ENCODE measurements at regions not wholly inside any gene's neighbourhood (a gene's known extent, or its start where the extent isn't known, plus 50 kb on each side); places are given as distances from the start of the nearest gene placed in this dataset.

- DNase-seq (ENCODE audit: low read depth) = no peak
These were observed 305.9 kb upstream of the ARGLU1 start for GRCh38 chr13:106873810-106874209.

- DNase-seq (ENCODE audit: low read depth) = no peak
These were observed 299.3 kb upstream of the ARGLU1 start for GRCh38 chr13:106867249-106867648.

DNA sequence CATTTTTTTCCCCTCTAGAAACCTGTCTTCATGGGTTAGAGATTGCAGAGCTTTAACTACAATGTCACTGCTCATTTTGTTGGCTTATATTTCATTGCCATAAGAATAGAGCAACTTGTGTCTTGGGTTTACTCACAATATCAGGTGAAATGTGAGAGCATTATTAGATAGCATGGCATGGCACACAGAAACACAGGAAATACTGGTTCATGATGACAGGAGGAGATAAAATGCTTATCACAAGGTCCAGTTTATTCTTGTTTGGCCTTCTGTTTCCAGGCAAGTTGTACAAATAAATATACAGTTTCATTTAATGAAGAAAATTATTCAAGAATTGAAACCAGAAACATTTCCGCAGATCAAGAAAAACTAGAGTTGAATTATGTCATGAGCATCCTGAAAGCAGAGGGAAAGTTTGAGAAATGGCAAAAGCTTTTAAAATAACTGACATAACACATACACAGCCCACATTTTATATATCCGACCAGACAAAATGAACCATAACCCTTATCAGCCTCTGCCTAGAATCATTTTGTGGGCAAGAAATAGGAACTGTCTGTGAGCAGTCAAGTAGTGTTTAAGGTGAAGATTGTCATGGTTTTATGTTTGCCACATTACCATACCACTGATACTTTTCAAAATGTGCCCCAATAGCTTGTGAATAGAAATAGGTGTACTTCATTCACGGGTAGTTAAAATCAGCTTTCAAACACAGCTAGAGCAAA is 297.9 kb upstream of the ARGLU1 start:
- no peak for DNase-seq (ENCODE audit: low read depth)

DNA sequence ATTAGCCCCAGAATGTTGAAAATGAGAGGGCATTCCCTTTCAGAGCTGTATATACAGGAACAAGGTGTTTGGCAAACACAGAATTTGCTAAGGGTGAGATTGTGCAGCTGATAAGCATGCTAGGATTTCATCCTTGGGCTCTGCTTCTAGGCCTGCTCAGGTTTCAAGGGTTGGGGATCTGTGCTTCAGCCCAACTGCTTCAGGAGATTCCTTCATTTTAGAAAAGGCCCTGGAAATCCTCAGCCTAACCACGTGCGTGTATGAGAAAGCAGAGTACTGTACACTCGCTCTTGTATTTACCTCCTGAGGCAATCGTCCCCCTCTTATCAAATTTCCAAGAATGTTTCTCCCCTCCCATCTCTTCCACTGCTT is 291.6 kb upstream of the ARGLU1 start:
- no peak for DNase-seq (ENCODE audit: low read depth)

GRCh38 chr13:106858903-106859532 is 291.1 kb upstream of the ARGLU1 start:
- no peak for DNase-seq (ENCODE audit: low read depth)

DNA sequence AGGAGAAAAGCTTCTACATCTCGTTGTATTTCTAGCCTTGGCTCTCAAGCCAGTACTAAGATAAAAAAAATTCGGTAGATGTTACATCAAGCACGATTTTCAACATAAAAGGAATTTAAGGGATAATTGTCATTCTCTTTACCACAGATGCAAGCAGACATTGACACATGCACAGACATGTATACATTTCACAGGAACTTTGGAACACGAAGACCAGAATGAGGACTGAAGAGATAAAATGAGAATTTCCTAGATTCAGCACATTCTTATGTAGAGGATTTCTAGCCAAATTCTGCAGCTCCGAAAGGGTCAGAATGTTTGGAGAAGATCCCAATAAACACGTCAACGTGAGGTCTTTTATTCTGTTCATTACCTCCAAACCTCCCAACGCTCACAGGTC is 284.5 kb upstream of the ARGLU1 start:
- DNase-seq (ENCODE audit: low read depth) = no peak

GRCh38 chr13:106850973-106851650 is 283.2 kb upstream of the ARGLU1 start:
- DNase-seq (ENCODE audit: low read depth) = no peak

- DNase-seq (ENCODE audit: low read depth) = no peak
These were observed 278.9 kb upstream of the ARGLU1 start for GRCh38 chr13:106846571-106847448.

DNA sequence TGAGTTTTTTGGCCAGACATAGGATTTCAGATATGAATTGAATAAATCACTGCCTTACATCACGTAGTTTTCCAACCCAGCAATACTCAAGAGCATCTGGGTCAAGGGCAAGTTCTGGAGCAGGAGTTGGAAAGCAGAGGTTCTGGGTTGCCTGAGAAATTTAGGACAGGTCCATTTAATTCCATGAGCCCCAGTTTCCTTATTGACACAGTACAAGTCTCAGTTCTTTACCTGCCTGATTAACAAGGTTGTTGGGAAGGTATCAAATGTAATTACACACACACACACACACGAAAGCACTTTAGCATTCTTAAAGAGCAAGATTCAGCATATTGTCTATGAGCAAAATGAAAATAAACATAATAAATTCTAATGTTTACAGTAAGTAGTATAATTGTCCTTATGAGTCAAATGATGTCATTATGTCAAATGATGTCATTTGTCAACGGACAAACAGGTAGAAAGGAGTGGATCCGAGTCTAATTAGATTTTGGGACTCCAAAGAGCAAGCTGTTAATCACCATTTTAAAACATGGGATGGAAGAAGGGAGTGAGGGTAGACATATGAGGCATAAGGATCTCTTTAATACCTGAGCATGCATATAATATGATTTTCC is 268.4 kb upstream of the ARGLU1 start:
- DNase-seq (ENCODE audit: low read depth) = no peak

- no peak for DNase-seq (ENCODE audit: low read depth)
These were observed 267.5 kb upstream of the ARGLU1 start for GRCh38 chr13:106835477-106835876.

DNA sequence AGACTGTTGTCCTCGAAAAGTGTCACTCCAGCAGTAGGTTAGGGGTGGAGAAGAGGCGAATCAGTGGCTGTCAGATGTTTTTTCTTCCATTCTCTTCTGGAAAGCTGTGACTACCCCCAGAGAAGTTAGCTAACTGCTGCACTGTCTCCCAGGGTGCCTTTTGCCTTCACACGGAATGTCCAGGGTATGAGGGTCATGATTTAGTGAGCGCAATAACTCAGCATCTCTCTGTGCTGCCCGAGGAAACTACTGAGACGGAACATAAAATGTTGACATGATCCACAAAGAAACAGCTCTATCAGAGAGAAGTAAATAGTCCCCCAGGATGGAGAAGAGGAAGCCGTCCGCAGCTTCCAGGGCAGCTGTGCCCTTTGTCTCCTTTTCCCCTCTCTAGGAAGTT is 254.0 kb upstream of the ARGLU1 start:
- no peak for DNase-seq (ENCODE audit: low read depth)

- DNase-seq (ENCODE audit: low read depth) = no peak
These were observed 251.7 kb upstream of the ARGLU1 start for GRCh38 chr13:106819413-106820180.

DNA sequence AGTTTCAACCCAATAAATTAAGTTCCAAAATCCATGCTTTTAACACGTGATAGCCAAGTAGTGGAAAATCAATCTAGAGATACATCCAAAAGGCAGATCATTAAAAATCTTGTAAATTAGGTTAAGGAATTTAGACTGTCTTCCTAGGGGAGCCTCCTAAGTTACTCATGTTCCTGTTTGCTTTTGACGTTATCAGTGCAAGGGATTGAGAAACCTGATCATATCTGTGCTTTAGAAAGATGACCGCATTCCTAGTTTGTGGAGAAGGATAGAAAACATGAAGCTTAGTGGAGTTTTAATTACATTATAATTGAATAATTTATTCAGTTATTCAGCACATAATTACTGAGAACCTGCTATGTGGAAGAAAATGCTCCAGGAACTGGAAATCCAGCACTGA is 251.0 kb upstream of the ARGLU1 start:
- no peak for DNase-seq (ENCODE audit: low read depth)

GRCh38 chr13:106815545-106815944 is 247.6 kb upstream of the ARGLU1 start:
- DNase-seq (ENCODE audit: low read depth) = no peak

DNA sequence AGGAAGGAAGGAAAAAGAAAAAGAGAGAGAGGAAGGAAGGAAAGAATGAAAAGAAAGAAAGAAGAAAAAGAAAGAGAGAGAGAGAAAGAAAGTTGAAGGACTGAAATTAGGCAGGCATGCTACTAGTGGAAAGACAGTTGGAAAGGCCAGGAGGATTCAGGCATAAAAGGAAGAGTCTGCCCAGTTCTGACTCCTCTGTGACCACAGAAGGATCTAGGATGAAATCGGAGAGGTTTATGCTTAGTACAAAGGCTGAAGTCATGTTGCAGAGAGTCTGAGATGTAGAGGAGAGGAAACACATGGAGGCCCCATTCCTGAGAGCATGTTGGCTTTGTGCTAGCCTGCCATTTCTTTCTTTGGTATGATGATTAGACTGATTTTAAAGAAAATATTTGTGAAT is 246.5 kb upstream of the ARGLU1 start:
- DNase-seq (ENCODE audit: low read depth) = no peak

DNA sequence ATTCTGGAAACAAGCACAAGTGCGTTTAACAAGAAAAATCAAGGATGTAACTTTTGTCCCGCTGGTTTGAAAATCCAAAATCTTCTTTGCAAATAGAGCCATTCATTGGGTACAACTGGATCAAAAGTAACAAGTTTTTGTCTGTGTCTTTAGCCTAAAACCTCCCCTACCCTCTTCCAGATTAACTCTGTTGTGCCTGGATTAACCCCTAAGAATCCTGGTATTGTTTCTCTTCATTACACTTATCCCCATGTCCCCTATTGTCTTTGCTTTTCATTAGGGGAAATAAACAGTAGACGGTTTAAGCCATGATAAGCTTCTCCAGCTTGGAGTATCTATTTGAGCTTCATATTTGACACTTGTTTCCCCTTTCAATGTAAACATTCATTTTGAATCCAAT is 242.1 kb upstream of the ARGLU1 start:
- no peak for DNase-seq (ENCODE audit: low read depth)

GRCh38 chr13:106804991-106805390 is 237.1 kb upstream of the ARGLU1 start:
- no peak for DNase-seq (ENCODE audit: low read depth)

DNA sequence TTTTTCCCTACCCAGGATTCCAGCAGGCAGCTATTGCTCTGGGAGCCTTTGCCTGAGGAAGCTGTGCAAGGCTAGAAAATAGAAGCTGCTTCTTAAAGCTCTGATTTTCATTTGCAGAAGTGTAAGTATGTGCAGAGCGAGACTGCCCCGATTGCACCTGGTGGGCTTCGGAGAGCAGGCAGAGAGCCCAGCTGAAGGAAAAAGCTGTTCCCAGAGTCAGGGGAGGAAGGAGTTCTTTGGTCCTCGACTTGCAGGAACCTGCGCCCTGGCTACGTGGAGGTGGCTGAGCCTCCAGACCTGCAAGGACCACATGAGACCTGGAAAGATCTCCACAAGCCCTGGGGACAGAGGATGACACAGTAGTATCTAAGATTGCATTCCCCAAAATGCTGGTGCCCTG is 235.0 kb upstream of the ARGLU1 start:
- DNase-seq (ENCODE audit: low read depth) = no peak

GRCh38 chr13:106799781-106800335 is 231.9 kb upstream of the ARGLU1 start:
- no peak for DNase-seq (ENCODE audit: low read depth)

DNA sequence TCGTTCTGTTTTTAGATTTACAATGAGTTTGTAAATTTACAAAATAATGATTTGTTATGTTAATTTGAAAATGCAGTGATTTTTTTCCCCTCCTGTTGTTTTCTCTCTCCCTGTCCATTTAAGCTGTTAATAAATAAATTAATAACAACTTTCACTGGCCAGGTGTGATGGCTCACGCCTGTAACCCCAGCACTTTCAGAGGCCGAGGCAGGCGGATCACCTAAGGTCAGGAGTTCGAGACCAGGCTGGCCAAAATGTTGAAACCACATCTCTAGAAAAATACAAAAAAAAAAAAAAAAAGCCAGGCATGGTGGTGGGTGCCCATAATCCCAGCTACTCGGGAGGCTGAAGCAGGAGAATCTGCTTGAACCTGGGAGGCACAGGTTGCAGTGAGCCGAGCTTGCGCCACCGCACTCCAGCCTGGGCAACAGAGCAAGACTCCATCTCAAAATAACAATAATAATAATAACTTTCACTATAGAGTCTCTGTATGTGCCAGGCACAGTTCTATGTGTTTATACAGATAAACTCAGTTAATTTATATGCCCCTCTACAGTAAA is 229.2 kb upstream of the ARGLU1 start:
- no peak for DNase-seq (ENCODE audit: low read depth)

All from stimulated activated CD4-positive, alpha-beta T cell treated with anti-CD3 and anti-CD28 coated beads, Interleukin-2, amount 100 ng/mL, for 4 hours (primary cell).